Nephron (organoid): ENCODE measurements at regions not wholly inside any gene's neighbourhood (a gene's known extent, or its start where the extent isn't known, plus 50 kb on each side); places are given as distances from the start of the nearest gene placed in this dataset.

Source experiments
- H3K27ac Mint-ChIP-seq, 3 experiments: 2 replicates each; pipeline ENCODE4 v1.8.0; 2020; ENCODE audit warnings: mixed read lengths in 3 of 3, mild to moderate bottlenecking in 2 of 3, moderate library complexity in 1 of 3
- H3K27me3 Mint-ChIP-seq: 2 replicates; pipeline ENCODE4 v1.8.0; 2021; ENCODE audit warnings: low read depth, mild to moderate bottlenecking, moderate library complexity, mixed read lengths
- H3K36me3 Mint-ChIP-seq: 2 replicates; pipeline ENCODE4 v1.8.0; 2020; ENCODE audit warnings: low read depth, mixed read lengths
- H3K4me1 Mint-ChIP-seq: 2 replicates; pipeline ENCODE4 v1.8.0; 2020; ENCODE audit warnings: mixed read lengths
- H3K4me3 Mint-ChIP-seq, 3 experiments: 2 replicates each; pipeline ENCODE4 v1.8.0; 2020; ENCODE audit warnings: mild to moderate bottlenecking in 3 of 3, mixed read lengths in 3 of 3, moderate library complexity in 2 of 3
- H3K9me3 Mint-ChIP-seq: 2 replicates; pipeline ENCODE4 v1.8.0; 2020; ENCODE audit warnings: mixed read lengths
- CTCF ChIP-seq, 3 experiments: fragments of 200-600 bp; sonication (generic); IDR thresholded peaks; one replicate each; pipeline ENCODE4 v1.5.0; 2021; ENCODE audit warnings: antibody characterized with exemption in 3 of 3; ENCODE audit not compliant: unreplicated experiment in 3 of 3

DNA sequence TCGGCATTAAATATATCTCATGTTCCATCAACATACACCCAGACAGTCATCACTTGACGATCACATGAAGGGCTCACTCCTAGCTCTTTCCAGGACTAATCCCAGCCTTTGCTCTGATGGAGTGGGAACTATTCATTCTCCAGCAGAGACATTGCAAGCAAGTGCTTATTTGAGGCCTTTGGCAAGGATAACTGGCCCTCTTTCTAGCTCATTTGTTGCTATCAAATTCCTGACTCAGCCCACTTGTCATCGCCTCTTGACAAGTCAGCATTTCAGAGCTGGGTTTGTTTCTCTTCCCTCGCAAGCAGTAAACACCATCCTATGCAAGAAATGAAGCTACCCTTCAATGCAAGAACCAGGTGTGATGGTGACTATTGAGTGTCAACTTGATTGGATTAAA is 1165.7 kb upstream of the AUTS2 start:
- Mint-ChIP-seq H3K36me3 (no peaks in the 10 kb centered on the region), H3K4me1 (peaks cover 14% of the 10 kb centered on the region), H3K27me3 (peaks cover 37% of the 10 kb centered on the region), H3K27ac (peak overlapping the region in 1 of 3 experiments; percentile 74), H3K4me3 (no peak overlapping the region), H3K9me3 (peaks cover 3% of the 10 kb centered on the region)
- TF ChIP-seq CTCF (IDR thresholded peaks at IDR 0.05; ENCODE audit: unreplicated experiment in 3 of 3): no peak

DNA sequence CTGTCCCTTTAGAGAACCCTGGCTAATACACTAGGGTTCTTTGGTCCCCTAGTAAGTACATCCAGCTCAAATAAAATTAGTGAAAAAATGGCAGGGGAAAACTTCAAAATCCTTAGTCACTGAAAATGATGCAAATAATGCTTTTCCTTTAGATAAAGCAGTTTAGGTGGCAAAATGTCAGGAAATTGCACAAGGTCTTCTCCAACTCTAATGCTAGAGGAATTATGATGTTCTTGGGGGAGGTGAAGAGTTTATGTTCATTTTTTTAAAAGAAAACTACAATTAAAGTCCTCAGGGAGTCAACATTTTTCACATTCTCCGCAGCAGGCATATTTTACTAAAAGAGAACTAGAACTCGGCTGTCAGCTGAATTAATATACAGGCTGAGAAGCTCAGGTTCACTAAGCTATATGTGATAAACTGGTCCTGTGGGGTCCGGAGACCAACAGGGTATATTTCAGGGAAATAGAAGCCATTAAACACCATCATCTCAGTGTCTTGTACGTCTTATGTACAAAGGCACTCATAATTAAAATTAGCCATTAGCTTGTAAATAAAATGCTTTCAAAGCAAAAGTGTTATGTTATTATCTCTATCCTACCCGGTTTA is 1164.7 kb upstream of the AUTS2 start:
- no peak overlapping the region for H3K4me3 Mint-ChIP-seq
- peaks cover 34% of the 10 kb centered on the region for H3K27me3 Mint-ChIP-seq
- peaks cover 14% of the 10 kb centered on the region for H3K4me1 Mint-ChIP-seq
- no peaks in the 10 kb centered on the region for H3K36me3 Mint-ChIP-seq
- H3K9me3 Mint-ChIP-seq: peaks cover 3% of the 10 kb centered on the region
- TF ChIP-seq CTCF (IDR thresholded peaks at IDR 0.05; ENCODE audit: unreplicated experiment in 3 of 3): no peak
- peak overlapping the region in 1 of 3 experiments; percentile 14 for H3K27ac Mint-ChIP-seq

DNA sequence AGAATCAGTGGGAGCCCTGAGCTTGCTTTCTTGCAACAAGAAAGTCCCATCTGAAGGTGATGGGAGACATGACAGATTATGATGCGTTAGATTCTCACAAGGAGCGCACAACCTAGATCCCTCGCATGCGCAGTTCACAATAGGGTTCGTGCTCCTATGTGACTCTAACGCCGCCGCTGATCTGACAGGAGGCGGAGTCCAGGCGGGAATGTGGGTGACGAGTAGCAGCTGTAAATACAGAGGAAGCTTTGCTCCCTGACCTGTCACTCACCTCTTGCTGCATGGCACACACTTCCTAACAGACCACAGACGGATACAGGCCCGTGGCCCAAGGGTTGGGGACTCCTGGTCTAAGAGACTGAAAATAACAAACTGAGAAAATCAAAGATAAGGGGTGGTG is 1163.4 kb upstream of the AUTS2 start:
- H3K36me3 Mint-ChIP-seq: no peaks in the 10 kb centered on the region
- TF ChIP-seq CTCF (IDR thresholded peaks at IDR 0.05; ENCODE audit: unreplicated experiment in 3 of 3): no peak
- H3K27ac Mint-ChIP-seq: no peak overlapping the region
- peaks cover 7% of the 10 kb centered on the region for H3K9me3 Mint-ChIP-seq
- H3K27me3 Mint-ChIP-seq: peaks cover 28% of the 10 kb centered on the region
- peaks cover 14% of the 10 kb centered on the region for H3K4me1 Mint-ChIP-seq
- no peak overlapping the region for H3K4me3 Mint-ChIP-seq

DNA sequence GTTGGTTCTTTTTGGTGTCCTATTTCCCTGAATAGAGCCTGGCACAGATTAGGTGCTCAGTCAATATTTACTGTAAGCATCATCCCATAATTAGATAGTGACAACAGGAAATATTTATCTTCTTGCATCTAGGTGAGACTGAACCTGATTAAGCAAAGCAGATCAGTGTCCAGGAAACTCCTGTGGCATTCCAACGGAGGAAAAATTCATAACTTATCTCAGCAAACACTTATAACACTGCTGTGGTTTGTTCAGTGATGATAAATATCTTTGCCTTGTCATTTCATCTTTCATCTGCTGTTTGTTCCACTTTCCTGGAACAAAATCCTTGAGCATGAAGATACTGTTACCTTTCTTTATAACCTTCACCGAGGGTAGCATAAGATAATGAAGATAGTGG is 1160.3 kb upstream of the AUTS2 start:
- no peaks in the 10 kb centered on the region for H3K36me3 Mint-ChIP-seq
- H3K9me3 Mint-ChIP-seq: peaks cover 4% of the 10 kb centered on the region
- peaks cover 30% of the 10 kb centered on the region for H3K27me3 Mint-ChIP-seq
- no peak overlapping the region for H3K4me3 Mint-ChIP-seq
- no peak overlapping the region for H3K27ac Mint-ChIP-seq
- peaks cover 11% of the 10 kb centered on the region for H3K4me1 Mint-ChIP-seq
- TF ChIP-seq CTCF (IDR thresholded peaks at IDR 0.05; ENCODE audit: unreplicated experiment in 3 of 3): no peak

GRCh38 chr7:68438811-68439210 is 1159.5 kb upstream of the AUTS2 start:
- Mint-ChIP-seq H3K27me3 (peaks cover 27% of the 10 kb centered on the region), H3K9me3 (peaks cover 7% of the 10 kb centered on the region), H3K4me1 (peaks cover 4% of the 10 kb centered on the region), H3K4me3 (no peak overlapping the region), H3K36me3 (no peaks in the 10 kb centered on the region), H3K27ac (no peak overlapping the region)
- no peak for TF ChIP-seq CTCF (IDR thresholded peaks at IDR 0.05; ENCODE audit: unreplicated experiment in 3 of 3)

DNA sequence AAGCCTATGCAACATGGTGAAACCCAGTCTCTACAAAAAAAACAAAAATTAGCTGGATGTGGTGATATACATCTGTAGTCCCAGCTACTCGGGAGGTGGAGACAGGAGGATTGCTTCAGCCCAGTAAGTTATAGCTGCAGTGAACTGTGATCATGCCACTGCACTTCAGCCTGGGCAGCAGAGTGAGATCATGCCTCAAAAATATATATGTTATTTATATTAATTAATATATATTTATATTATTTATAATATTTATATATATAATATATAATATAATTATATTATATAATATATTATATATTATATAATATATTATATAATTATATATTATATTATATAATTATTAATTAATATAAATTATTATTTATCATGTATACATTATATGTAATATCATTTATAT is 1158.4 kb upstream of the AUTS2 start:
- Mint-ChIP-seq H3K4me3 (no peak overlapping the region), H3K27me3 (peaks cover 21% of the 10 kb centered on the region), H3K9me3 (peaks cover 11% of the 10 kb centered on the region), H3K4me1 (peaks cover 4% of the 10 kb centered on the region), H3K36me3 (no peaks in the 10 kb centered on the region), H3K27ac (no peak overlapping the region)
- no peak for TF ChIP-seq CTCF (IDR thresholded peaks at IDR 0.05; ENCODE audit: unreplicated experiment in 3 of 3)
